ENCODE measurements at regions not wholly inside any gene's neighbourhood (a gene's known extent, or its start where the extent isn't known, plus 50 kb on each side); places are given as distances from the start of the nearest gene placed in this dataset.

GRCh38 chr1:244205906-244206305 is 154.8 kb downstream of the ZBTB18 start:
- TF ChIP-seq CTCF (IDR thresholded peaks at IDR 0.05; ENCODE audit: extremely low read depth, missing control alignments) = no peak
- no peak for DNase-seq (ENCODE audit: low spot score)

DNA sequence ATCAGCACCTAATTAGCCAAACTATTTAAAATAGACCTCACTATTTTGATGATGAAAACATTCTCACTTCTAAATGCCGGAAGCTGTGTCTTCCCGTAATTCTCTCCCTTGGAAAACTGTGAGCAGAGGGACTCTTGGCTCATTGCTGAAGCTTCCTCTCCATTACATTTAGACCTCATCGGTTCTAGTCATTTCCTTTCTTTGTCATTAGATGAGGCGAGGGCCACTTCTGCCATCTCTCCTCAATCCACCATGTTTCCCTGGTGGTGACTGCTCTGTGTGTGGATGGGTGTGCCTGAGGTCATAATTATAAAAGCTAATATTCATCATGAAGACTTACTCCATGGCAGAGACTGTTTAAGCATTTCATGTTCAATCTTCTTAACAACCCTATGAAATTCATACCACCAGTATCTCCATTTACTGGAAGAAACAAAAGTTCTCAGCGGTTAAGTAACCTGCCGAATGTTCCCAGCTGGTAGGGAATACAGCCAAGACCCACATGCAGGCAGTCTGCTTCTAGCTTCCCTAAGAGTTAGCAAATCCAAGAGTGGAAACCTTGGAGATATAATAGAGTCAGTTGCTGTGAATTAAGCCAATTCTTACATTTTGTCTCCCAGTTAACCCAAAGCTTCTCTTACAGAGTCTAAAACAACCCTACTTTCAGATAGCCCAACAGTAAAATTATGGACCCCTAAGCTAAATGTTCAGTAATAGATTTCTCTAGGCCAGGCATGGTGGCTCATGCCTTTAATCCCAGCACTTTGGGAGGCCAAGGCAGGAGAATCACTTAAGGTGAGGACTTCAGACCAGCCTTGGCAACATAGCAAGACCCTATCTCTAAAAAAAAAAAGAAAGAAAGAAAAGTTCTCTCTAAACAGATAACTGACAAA is 156.2 kb downstream of the ZBTB18 start:
- TF ChIP-seq CTCF (IDR thresholded peaks at IDR 0.05; ENCODE audit: extremely low read depth, missing control alignments) = no peak
- no peak for DNase-seq (ENCODE audit: low spot score)

GRCh38 chr1:244207935-244208244 is 156.8 kb downstream of the ZBTB18 start:
- TF ChIP-seq CTCF (IDR thresholded peaks at IDR 0.05; ENCODE audit: extremely low read depth, missing control alignments) = no peak
- DNase-seq (ENCODE audit: low spot score) = no peak

GRCh38 chr1:244209955-244210354 is 158.9 kb downstream of the ZBTB18 start:
- no peak for DNase-seq (ENCODE audit: low spot score)
- TF ChIP-seq CTCF (IDR thresholded peaks at IDR 0.05; ENCODE audit: extremely low read depth, missing control alignments) = no peak

- no peak for DNase-seq (ENCODE audit: low spot score)
These were observed 159.9 kb downstream of the ZBTB18 start for GRCh38 chr1:244210884-244211558.

GRCh38 chr1:244211559-244211944 is 160.5 kb downstream of the ZBTB18 start:
- no peak for DNase-seq (ENCODE audit: low spot score)

More at GRCh38 chr1:244210884-244211558, 159.9 kb downstream of the ZBTB18 start:
- no peak for TF ChIP-seq CTCF (IDR thresholded peaks at IDR 0.05; ENCODE audit: extremely low read depth, missing control alignments)

More at GRCh38 chr1:244211559-244211944, 160.5 kb downstream of the ZBTB18 start:
- TF ChIP-seq CTCF (IDR thresholded peaks at IDR 0.05; ENCODE audit: extremely low read depth, missing control alignments) = no peak
